ENCODE measurements at regions not wholly inside any gene's neighbourhood (a gene's known extent, or its start where the extent isn't known, plus 50 kb on each side); places are given as distances from the start of the nearest gene placed in this dataset.

DNA sequence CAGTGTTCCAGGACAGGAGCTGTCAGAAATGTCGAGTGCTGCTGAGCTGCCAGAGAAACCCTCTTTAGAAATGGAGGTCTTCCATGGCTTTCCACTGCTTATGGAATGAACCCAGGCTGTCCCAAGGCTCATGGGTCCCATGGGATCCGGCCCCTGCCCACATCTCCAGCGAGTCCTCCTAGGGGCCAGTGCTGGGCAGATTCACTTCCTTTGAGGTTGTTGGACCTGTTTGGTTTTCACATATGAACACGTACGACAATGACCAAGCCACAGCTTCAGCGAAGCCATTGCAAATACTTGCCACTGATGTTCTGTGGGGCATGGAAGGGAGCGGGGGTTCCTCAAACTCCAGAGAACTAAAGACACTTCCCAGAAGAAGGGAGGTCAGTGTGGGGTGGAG lies 483.3 kb downstream of the TBC1D22A start:
- H3K27me3 ChIP-seq (ENCODE audit: low read length) = no peaks in the 10 kb centered on the region
- no peak overlapping the region for H3K4me2 ChIP-seq (ENCODE audit: low read depth, low read length, poor library complexity, severe bottlenecking)
- H3K27ac ChIP-seq (ENCODE audit: low read length) = no peak overlapping the region
- H3K9me3 ChIP-seq (ENCODE audit: low read length) = no peaks in the 10 kb centered on the region
- no peaks in the 10 kb centered on the region for H3K4me1 ChIP-seq (ENCODE audit: low read length)
- no peak overlapping the region for H2AFZ ChIP-seq (ENCODE audit: low read length)
- H3K4me3 ChIP-seq (ENCODE audit: low read length) = no peak overlapping the region
- H4K20me1 ChIP-seq (ENCODE audit: insufficient read depth, low read depth, low read length) = no peaks in the 10 kb centered on the region
- no peaks in the 10 kb centered on the region for H3K36me3 ChIP-seq (ENCODE audit: insufficient read depth, low read length)
- H3K9me2 ChIP-seq (replicated peaks; ENCODE audit: insufficient read depth, low read length) = no peaks in the 10 kb centered on the region
- no peak for DNase-seq
- no peak overlapping the region for H3K9ac ChIP-seq (ENCODE audit: low read length)
- no peaks in the 10 kb centered on the region for H3K79me2 ChIP-seq (ENCODE audit: low read length)

- no peaks in the 10 kb centered on the region for H4K20me1 ChIP-seq (ENCODE audit: insufficient read depth, low read depth, low read length)
- no peaks in the 10 kb centered on the region for H3K9me3 ChIP-seq (ENCODE audit: low read length)
- no peaks in the 10 kb centered on the region for H3K9me2 ChIP-seq (replicated peaks; ENCODE audit: insufficient read depth, low read length)
- H3K79me2 ChIP-seq (ENCODE audit: low read length) = no peaks in the 10 kb centered on the region
- no peaks in the 10 kb centered on the region for H3K4me1 ChIP-seq (ENCODE audit: low read length)
- no peak overlapping the region for H3K27ac ChIP-seq (ENCODE audit: low read length)
- H3K4me2 ChIP-seq (ENCODE audit: low read depth, low read length, poor library complexity, severe bottlenecking) = no peak overlapping the region
- no peaks in the 10 kb centered on the region for H3K27me3 ChIP-seq (ENCODE audit: low read length)
- H2AFZ ChIP-seq (ENCODE audit: low read length) = no peak overlapping the region
- DNase-seq = no peak
- no peak overlapping the region for H3K4me3 ChIP-seq (ENCODE audit: low read length)
- H3K36me3 ChIP-seq (ENCODE audit: insufficient read depth, low read length) = no peaks in the 10 kb centered on the region
- H3K9ac ChIP-seq (ENCODE audit: low read length) = no peak overlapping the region
These were observed 482.8 kb downstream of the TBC1D22A start for GRCh38 chr22:47245286-47245685.

GRCh38 chr22:47240116-47240515 lies 477.7 kb downstream of the TBC1D22A start:
- Histone ChIP-seq H3K9me2 (replicated peaks; ENCODE audit: insufficient read depth, low read length) (no peaks in the 10 kb centered on the region), H3K36me3 (ENCODE audit: insufficient read depth, low read length) (no peaks in the 10 kb centered on the region), H3K4me3 (ENCODE audit: low read length) (no peak overlapping the region), H3K9ac (ENCODE audit: low read length) (no peak overlapping the region), H3K27ac (ENCODE audit: low read length) (no peak overlapping the region), H3K4me1 (ENCODE audit: low read length) (no peaks in the 10 kb centered on the region), H4K20me1 (ENCODE audit: insufficient read depth, low read depth, low read length) (no peaks in the 10 kb centered on the region), H3K27me3 (ENCODE audit: low read length) (no peaks in the 10 kb centered on the region), H2AFZ (ENCODE audit: low read length) (no peak overlapping the region), H3K79me2 (ENCODE audit: low read length) (no peaks in the 10 kb centered on the region), H3K9me3 (ENCODE audit: low read length) (no peaks in the 10 kb centered on the region), H3K4me2 (ENCODE audit: low read depth, low read length, poor library complexity, severe bottlenecking) (no peak overlapping the region)
- DNase-seq = no peak

- no peak overlapping the region for H3K9ac ChIP-seq (ENCODE audit: low read length)
- no peaks in the 10 kb centered on the region for H3K36me3 ChIP-seq (ENCODE audit: insufficient read depth, low read length)
- no peak overlapping the region for H3K4me3 ChIP-seq (ENCODE audit: low read length)
- no peak overlapping the region for H3K27ac ChIP-seq (ENCODE audit: low read length)
- H3K27me3 ChIP-seq (ENCODE audit: low read length) = no peaks in the 10 kb centered on the region
- H3K4me1 ChIP-seq (ENCODE audit: low read length) = no peaks in the 10 kb centered on the region
- no peaks in the 10 kb centered on the region for H3K9me3 ChIP-seq (ENCODE audit: low read length)
- H3K4me2 ChIP-seq (ENCODE audit: low read depth, low read length, poor library complexity, severe bottlenecking) = no peak overlapping the region
- H3K9me2 ChIP-seq (replicated peaks; ENCODE audit: insufficient read depth, low read length) = no peaks in the 10 kb centered on the region
- H4K20me1 ChIP-seq (ENCODE audit: insufficient read depth, low read depth, low read length) = no peaks in the 10 kb centered on the region
- no peak overlapping the region for H2AFZ ChIP-seq (ENCODE audit: low read length)
- no peak for DNase-seq
- H3K79me2 ChIP-seq (ENCODE audit: low read length) = no peaks in the 10 kb centered on the region
These were observed 477.0 kb downstream of the TBC1D22A start for GRCh38 chr22:47239474-47239860.

GRCh38 chr22:47238690-47239473 lies 476.4 kb downstream of the TBC1D22A start:
- H2AFZ ChIP-seq (ENCODE audit: low read length) = no peak overlapping the region
- H3K4me2 ChIP-seq (ENCODE audit: low read depth, low read length, poor library complexity, severe bottlenecking) = no peak overlapping the region
- no peaks in the 10 kb centered on the region for H4K20me1 ChIP-seq (ENCODE audit: insufficient read depth, low read depth, low read length)
- no peak overlapping the region for H3K4me3 ChIP-seq (ENCODE audit: low read length)
- H3K9me2 ChIP-seq (replicated peaks; ENCODE audit: insufficient read depth, low read length) = no peaks in the 10 kb centered on the region
- no peak overlapping the region for H3K9ac ChIP-seq (ENCODE audit: low read length)
- H3K36me3 ChIP-seq (ENCODE audit: insufficient read depth, low read length) = no peaks in the 10 kb centered on the region
- no peaks in the 10 kb centered on the region for H3K9me3 ChIP-seq (ENCODE audit: low read length)
- H3K79me2 ChIP-seq (ENCODE audit: low read length) = no peaks in the 10 kb centered on the region
- no peaks in the 10 kb centered on the region for H3K4me1 ChIP-seq (ENCODE audit: low read length)
- no peak overlapping the region for H3K27ac ChIP-seq (ENCODE audit: low read length)
- no peak for DNase-seq
- no peaks in the 10 kb centered on the region for H3K27me3 ChIP-seq (ENCODE audit: low read length)

GRCh38 chr22:47237890-47238480 lies 475.5 kb downstream of the TBC1D22A start:
- no peaks in the 10 kb centered on the region for H3K79me2 ChIP-seq (ENCODE audit: low read length)
- H3K9ac ChIP-seq (ENCODE audit: low read length) = no peak overlapping the region
- H3K27me3 ChIP-seq (ENCODE audit: low read length) = no peaks in the 10 kb centered on the region
- H3K9me2 ChIP-seq (replicated peaks; ENCODE audit: insufficient read depth, low read length) = no peaks in the 10 kb centered on the region
- H3K4me3 ChIP-seq (ENCODE audit: low read length) = no peak overlapping the region
- H3K4me2 ChIP-seq (ENCODE audit: low read depth, low read length, poor library complexity, severe bottlenecking) = no peak overlapping the region
- DNase-seq = no peak
- H4K20me1 ChIP-seq (ENCODE audit: insufficient read depth, low read depth, low read length) = no peaks in the 10 kb centered on the region
- H2AFZ ChIP-seq (ENCODE audit: low read length) = no peak overlapping the region
- no peak overlapping the region for H3K27ac ChIP-seq (ENCODE audit: low read length)
- H3K36me3 ChIP-seq (ENCODE audit: insufficient read depth, low read length) = no peaks in the 10 kb centered on the region
- H3K9me3 ChIP-seq (ENCODE audit: low read length) = no peaks in the 10 kb centered on the region
- H3K4me1 ChIP-seq (ENCODE audit: low read length) = no peaks in the 10 kb centered on the region

DNA sequence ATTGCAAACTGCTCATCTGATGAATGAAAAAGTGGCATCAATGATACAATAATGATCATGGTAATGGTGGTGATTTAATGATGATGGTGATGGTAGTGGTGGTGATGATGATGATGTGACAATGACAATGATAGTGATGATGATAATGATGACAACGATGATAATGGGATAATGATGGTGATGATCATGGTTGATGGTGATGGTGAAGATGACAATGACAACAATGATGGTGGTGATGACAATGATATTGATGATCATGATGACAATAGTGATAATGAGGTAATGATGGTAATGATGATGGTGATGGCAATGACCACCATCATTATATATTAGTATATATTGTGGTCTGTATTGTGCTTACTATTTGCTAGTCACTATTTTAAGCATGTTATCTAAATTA lies 474.3 kb downstream of the TBC1D22A start:
- Histone ChIP-seq H3K4me3 (ENCODE audit: low read length) (no peak overlapping the region), H3K9me2 (replicated peaks; ENCODE audit: insufficient read depth, low read length) (no peaks in the 10 kb centered on the region), H3K79me2 (ENCODE audit: low read length) (no peaks in the 10 kb centered on the region), H4K20me1 (ENCODE audit: insufficient read depth, low read depth, low read length) (no peaks in the 10 kb centered on the region), H3K27ac (ENCODE audit: low read length) (no peak overlapping the region), H3K4me2 (ENCODE audit: low read depth, low read length, poor library complexity, severe bottlenecking) (no peak overlapping the region), H3K27me3 (ENCODE audit: low read length) (no peaks in the 10 kb centered on the region), H2AFZ (ENCODE audit: low read length) (no peak overlapping the region), H3K9ac (ENCODE audit: low read length) (no peak overlapping the region), H3K4me1 (ENCODE audit: low read length) (no peaks in the 10 kb centered on the region), H3K36me3 (ENCODE audit: insufficient read depth, low read length) (no peaks in the 10 kb centered on the region), H3K9me3 (ENCODE audit: low read length) (no peaks in the 10 kb centered on the region)
- DNase-seq = no peak

DNA sequence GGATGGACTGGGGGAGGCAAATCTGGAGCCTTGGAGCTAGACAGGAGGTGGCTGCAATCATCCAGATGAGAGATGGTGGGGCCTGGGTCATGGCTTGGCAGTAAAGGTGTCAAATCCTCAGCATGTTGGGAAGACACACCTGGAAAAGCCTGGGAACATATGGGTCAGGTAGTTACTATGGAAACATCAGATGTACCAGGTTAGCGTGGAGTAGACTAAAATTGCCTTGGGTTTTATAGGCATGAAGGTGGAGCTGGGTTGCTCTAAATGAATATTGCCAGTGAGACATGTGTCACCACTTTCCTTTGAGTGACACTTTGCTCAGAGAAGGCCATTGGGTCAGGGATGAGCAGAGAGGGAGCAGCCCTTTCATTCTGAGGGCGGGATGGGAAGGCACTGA lies 473.7 kb downstream of the TBC1D22A start:
- Histone ChIP-seq H3K27me3 (ENCODE audit: low read length) (no peaks in the 10 kb centered on the region), H4K20me1 (ENCODE audit: insufficient read depth, low read depth, low read length) (no peaks in the 10 kb centered on the region), H3K4me3 (ENCODE audit: low read length) (no peak overlapping the region), H3K9ac (ENCODE audit: low read length) (no peak overlapping the region), H3K9me3 (ENCODE audit: low read length) (no peaks in the 10 kb centered on the region), H3K4me2 (ENCODE audit: low read depth, low read length, poor library complexity, severe bottlenecking) (no peak overlapping the region), H3K4me1 (ENCODE audit: low read length) (no peaks in the 10 kb centered on the region), H3K27ac (ENCODE audit: low read length) (no peak overlapping the region), H2AFZ (ENCODE audit: low read length) (no peak overlapping the region), H3K36me3 (ENCODE audit: insufficient read depth, low read length) (no peaks in the 10 kb centered on the region), H3K9me2 (replicated peaks; ENCODE audit: insufficient read depth, low read length) (no peaks in the 10 kb centered on the region), H3K79me2 (ENCODE audit: low read length) (no peaks in the 10 kb centered on the region)
- no peak for DNase-seq

Measured in Karpas-422 (cell line).